DOHH2 (cell line): ENCODE measurements at regions not wholly inside any gene's neighbourhood (a gene's known extent, or its start where the extent isn't known, plus 50 kb on each side); places are given as distances from the start of the nearest gene placed in this dataset.

Experiments
- H3F3A ChIP-seq: fragments of 200-600 bp; sonication (generic), shearing (Covaris generic); 2 replicates; pipeline ENCODE4 v1.6.0; 2016; ENCODE audit warnings: antibody characterized with exemption, mild to moderate bottlenecking; ENCODE audit not compliant: control insufficient read depth, insufficient read depth
- H3K27ac ChIP-seq: fragments of 200-600 bp; sonication (generic); 2 replicates; pipeline ENCODE4 v1.5.1; 2014; ENCODE audit warnings: low read depth, mild to moderate bottlenecking, low read length, moderate library complexity
- H3K27me3 ChIP-seq: fragments of 200-600 bp; sonication (generic); 2 replicates; pipeline ENCODE4 v1.6.1; 2014; ENCODE audit warnings: mild to moderate bottlenecking, low read length, mixed read lengths; ENCODE audit not compliant: control insufficient read depth
- H3K36me3 ChIP-seq: fragments of 200-600 bp; sonication (generic); 2 replicates; pipeline ENCODE4 v1.6.1; 2014; ENCODE audit warnings: mild to moderate bottlenecking, low read length, moderate library complexity, mixed read lengths; ENCODE audit not compliant: control insufficient read depth
- H3K4me1 ChIP-seq: fragments of 200-600 bp; sonication (generic); 2 replicates; pipeline ENCODE4 v1.6.1; 2014; ENCODE audit warnings: mild to moderate bottlenecking, low read length, mixed read lengths; ENCODE audit not compliant: control insufficient read depth
- H3K4me2 ChIP-seq: fragments of 200-600 bp; sonication (generic); 2 replicates; pipeline ENCODE4 v1.6.0; 2014; ENCODE audit warnings: mild to moderate bottlenecking, low read length, moderate library complexity
- H3K4me3 ChIP-seq: fragments of 200-600 bp; sonication (generic); 2 replicates; pipeline ENCODE4 v1.5.1; 2014; ENCODE audit warnings: mild to moderate bottlenecking, low read length, mixed read lengths
- H3K79me2 ChIP-seq: fragments of 200-600 bp; sonication (generic); 2 replicates; pipeline ENCODE4 v1.6.1; 2014; ENCODE audit warnings: mild to moderate bottlenecking, low read length, mixed read lengths; ENCODE audit not compliant: control insufficient read depth
- H3K9me2 ChIP-seq: fragments of 200-600 bp; sonication (generic); replicated peaks from 2 replicates; pipeline ENCODE4 v1.6.1; 2014; ENCODE audit warnings: mild to moderate bottlenecking, low read length, mixed read lengths; ENCODE audit not compliant: control insufficient read depth
- H3K9me3 ChIP-seq: fragments of 200-600 bp; sonication (generic); 2 replicates; pipeline ENCODE4 v1.6.1; 2014; ENCODE audit warnings: antibody characterized with exemption, low read length, mixed read lengths; ENCODE audit not compliant: control insufficient read depth, insufficient read depth
- H4K20me1 ChIP-seq: fragments of 200-600 bp; sonication (generic); 2 replicates; pipeline ENCODE4 v1.6.0; 2014; ENCODE audit warnings: low read depth, mild to moderate bottlenecking, antibody characterized with exemption, low read length, moderate library complexity; ENCODE audit not compliant: control insufficient read depth, insufficient read depth
- EZH2phosphoT487 ChIP-seq: fragments of 200-600 bp; sonication (generic); IDR thresholded peaks from 2 replicates; pipeline ENCODE4 v1.6.1; 2017; ENCODE audit warnings: borderline replicate concordance, mild to moderate bottlenecking, antibody characterized with exemption, low read length, moderate library complexity, mixed read lengths
- TF ChIP-seq, protein P1 (sequence below): fragments of 200-600 bp; sonication (generic); IDR thresholded peaks from one replicate; pipeline ENCODE4 v1.5.1; 2014; ENCODE audit warnings: antibody characterized with exemption, mild to moderate bottlenecking, low read depth, low read length; ENCODE audit not compliant: poor library complexity, severe bottlenecking

DNA sequence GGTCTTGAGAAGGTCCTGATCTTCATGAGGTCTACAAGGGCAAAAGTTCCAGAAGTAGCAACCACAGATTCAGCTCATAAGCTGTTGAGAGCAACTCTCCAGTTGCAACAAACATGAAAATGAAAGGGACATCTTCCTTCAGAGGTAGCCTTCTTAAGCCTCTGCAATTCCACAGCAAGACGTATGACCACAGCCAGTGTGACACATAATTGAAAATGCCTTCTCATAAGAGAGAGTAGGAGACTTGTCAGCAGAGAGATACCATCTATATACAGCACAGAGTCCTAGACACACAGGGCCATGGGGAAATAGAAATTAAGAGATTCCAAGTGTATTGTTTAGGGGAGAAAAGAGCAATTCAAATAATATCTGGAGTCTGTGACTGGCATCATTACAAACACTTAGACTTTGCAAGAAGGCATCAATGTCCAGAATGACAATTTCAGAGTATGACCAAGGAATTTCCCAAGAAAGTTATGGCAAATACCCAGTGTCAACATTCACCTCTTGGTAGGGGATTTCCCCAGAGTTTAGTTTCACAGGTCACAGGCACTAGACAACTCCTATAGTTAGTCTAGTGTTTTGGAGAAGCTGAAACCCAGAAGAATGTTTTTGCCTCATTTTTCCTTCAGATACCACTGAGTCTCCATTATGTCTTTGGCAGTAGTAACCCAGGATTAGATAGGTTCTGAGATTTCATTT lies 340.3 kb downstream of the ZNF674 start:
- Histone ChIP-seq H3K27me3 (no peaks in the 10 kb centered on the region), H3K36me3 (no peaks in the 10 kb centered on the region), H3K9me2 (no peaks in the 10 kb centered on the region), H3K9me3 (no peaks in the 10 kb centered on the region), H3K4me3 (no peak overlapping the region), H3K4me1 (no peaks in the 10 kb centered on the region), H3K79me2 (no peaks in the 10 kb centered on the region), H3F3A (no peaks in the 10 kb centered on the region), H3K4me2 (no peak overlapping the region), H4K20me1 (no peaks in the 10 kb centered on the region), H3K27ac (no peak overlapping the region)
- no peak for TF ChIP-seq EZH2phosphoT487
- TF ChIP-seq, protein P1, sequence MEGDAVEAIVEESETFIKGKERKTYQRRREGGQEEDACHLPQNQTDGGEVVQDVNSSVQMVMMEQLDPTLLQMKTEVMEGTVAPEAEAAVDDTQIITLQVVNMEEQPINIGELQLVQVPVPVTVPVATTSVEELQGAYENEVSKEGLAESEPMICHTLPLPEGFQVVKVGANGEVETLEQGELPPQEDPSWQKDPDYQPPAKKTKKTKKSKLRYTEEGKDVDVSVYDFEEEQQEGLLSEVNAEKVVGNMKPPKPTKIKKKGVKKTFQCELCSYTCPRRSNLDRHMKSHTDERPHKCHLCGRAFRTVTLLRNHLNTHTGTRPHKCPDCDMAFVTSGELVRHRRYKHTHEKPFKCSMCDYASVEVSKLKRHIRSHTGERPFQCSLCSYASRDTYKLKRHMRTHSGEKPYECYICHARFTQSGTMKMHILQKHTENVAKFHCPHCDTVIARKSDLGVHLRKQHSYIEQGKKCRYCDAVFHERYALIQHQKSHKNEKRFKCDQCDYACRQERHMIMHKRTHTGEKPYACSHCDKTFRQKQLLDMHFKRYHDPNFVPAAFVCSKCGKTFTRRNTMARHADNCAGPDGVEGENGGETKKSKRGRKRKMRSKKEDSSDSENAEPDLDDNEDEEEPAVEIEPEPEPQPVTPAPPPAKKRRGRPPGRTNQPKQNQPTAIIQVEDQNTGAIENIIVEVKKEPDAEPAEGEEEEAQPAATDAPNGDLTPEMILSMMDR = no peak

DNA sequence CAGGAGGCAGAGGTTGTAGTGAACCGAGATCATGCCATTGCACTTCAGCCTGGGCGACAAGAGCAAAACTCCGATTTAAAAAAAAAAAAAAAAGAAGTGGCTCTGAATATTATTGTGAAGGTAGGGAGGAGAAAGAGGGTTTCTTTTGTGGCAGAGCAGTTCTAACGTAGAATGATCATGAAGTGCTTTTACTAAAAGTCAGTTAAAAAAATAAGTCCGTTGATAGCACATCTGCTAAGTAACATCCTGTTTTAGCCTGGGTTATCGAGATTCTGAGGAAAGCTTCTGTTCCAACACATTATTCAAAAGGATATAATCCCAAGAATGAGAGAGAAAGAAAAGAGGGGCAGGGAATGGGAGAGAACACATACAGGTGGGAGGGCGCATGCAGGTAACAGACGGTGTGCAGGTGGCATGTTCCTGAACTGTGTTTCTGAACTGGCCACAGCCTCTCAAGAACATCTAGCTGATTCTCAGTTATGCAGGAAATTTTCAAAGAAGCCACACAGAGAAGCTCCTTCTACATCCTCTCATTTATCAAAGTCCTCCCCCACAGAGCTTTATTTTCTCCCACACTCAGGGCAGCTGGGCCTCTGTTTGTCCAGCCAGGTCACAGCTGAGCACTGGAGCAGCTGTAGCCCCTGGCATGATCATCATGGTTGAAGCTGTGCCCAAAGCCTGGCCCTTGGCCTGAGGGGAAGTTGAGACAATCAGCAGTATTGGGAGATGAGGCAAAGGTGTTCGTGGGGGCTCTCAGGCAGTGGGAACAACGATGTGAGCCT lies 342.3 kb downstream of the ZNF674 start:
- H3K9me2 ChIP-seq = no peaks in the 10 kb centered on the region
- H3K4me1 ChIP-seq = no peaks in the 10 kb centered on the region
- no peak overlapping the region for H3K4me2 ChIP-seq
- H3F3A ChIP-seq = no peaks in the 10 kb centered on the region
- H3K79me2 ChIP-seq = no peaks in the 10 kb centered on the region
- no peaks in the 10 kb centered on the region for H3K27me3 ChIP-seq
- H3K4me3 ChIP-seq = no peak overlapping the region
- TF ChIP-seq EZH2phosphoT487 = no peak
- TF ChIP-seq, protein P1 = no peak
- H4K20me1 ChIP-seq = no peaks in the 10 kb centered on the region
- H3K36me3 ChIP-seq = no peaks in the 10 kb centered on the region
- no peak overlapping the region for H3K27ac ChIP-seq
- no peaks in the 10 kb centered on the region for H3K9me3 ChIP-seq

DNA sequence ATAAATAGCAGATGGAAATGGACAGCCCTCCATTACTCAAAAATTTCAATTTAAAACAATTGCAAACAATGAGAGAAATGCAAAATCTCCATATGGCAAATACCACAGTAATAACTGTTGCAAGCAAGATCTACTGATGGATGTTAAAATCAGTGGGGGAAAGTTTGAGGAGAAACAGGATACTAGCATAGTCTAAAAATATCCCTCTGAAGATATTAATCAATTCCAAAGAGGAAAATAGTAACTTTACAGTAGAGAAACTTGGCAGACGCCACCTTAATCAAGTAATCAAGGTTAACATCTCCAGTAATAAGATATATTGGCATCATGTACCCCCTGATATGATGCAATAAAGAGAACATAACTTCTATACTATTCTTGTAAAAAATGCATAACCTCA lies 344.8 kb downstream of the ZNF674 start:
- H3K79me2 ChIP-seq = no peaks in the 10 kb centered on the region
- no peaks in the 10 kb centered on the region for H3K9me3 ChIP-seq
- no peaks in the 10 kb centered on the region for H3K4me1 ChIP-seq
- no peaks in the 10 kb centered on the region for H3F3A ChIP-seq
- H3K27ac ChIP-seq = no peak overlapping the region
- no peaks in the 10 kb centered on the region for H3K36me3 ChIP-seq
- TF ChIP-seq, protein P1 = no peak
- TF ChIP-seq EZH2phosphoT487 = no peak
- H3K9me2 ChIP-seq = no peaks in the 10 kb centered on the region
- no peaks in the 10 kb centered on the region for H3K27me3 ChIP-seq
- no peak overlapping the region for H3K4me3 ChIP-seq
- H4K20me1 ChIP-seq = no peaks in the 10 kb centered on the region
- H3K4me2 ChIP-seq = no peak overlapping the region
